ENCODE measurements at regions not wholly inside any gene's neighbourhood (a gene's known extent, or its start where the extent isn't known, plus 50 kb on each side); places are given as distances from the start of the nearest gene placed in this dataset.
A peak's percentile ranks its signal among the peaks of the same experiment; 100 is the strongest.

- TF ChIP-seq GATA2 (IDR thresholded peaks at IDR 0.05; ENCODE audit: low read depth, low read length), result no peak
- no peak for TF ChIP-seq GATA3 (IDR thresholded peaks at IDR 0.05; ENCODE audit: low read depth, low read length)
These were observed 984.5 kb downstream of the HACE1 start for GRCh38 chr6:103875221-103875620.

- TF ChIP-seq GATA3 (IDR thresholded peaks at IDR 0.05; ENCODE audit: low read depth, low read length) (no peak), GATA2 (IDR thresholded peaks at IDR 0.05; ENCODE audit: low read depth, low read length) (no peak)
These were observed 985.1 kb downstream of the HACE1 start for GRCh38 chr6:103874575-103874974.

- TF ChIP-seq GATA2 (IDR thresholded peaks at IDR 0.05; ENCODE audit: low read depth, low read length) (no peak), GATA3 (IDR thresholded peaks at IDR 0.05; ENCODE audit: low read depth, low read length) (no peak)
These were observed 987.0 kb downstream of the HACE1 start for GRCh38 chr6:103872678-103873077.

GRCh38 chr6:103872233-103872632, 987.5 kb downstream of the HACE1 start:
- TF ChIP-seq GATA2 (IDR thresholded peaks at IDR 0.05; ENCODE audit: low read depth, low read length), result no peak
- no peak for TF ChIP-seq GATA3 (IDR thresholded peaks at IDR 0.05; ENCODE audit: low read depth, low read length)

- TF ChIP-seq GATA2 (IDR thresholded peaks at IDR 0.05; ENCODE audit: low read depth, low read length), result no peak
- no peak for TF ChIP-seq GATA3 (IDR thresholded peaks at IDR 0.05; ENCODE audit: low read depth, low read length)
These were observed 988.7 kb downstream of the HACE1 start for GRCh38 chr6:103870970-103871369.

GRCh38 chr6:103862297-103862696, 997.4 kb downstream of the HACE1 start:
- TF ChIP-seq GATA2 (IDR thresholded peaks at IDR 0.05; ENCODE audit: low read depth, low read length), result no peak
- TF ChIP-seq GATA3 (IDR thresholded peaks at IDR 0.05; ENCODE audit: low read depth, low read length), result no peak

- TF ChIP-seq GATA2 (IDR thresholded peaks at IDR 0.05; ENCODE audit: low read depth, low read length) (no peak), GATA3 (IDR thresholded peaks at IDR 0.05; ENCODE audit: low read depth, low read length) (no peak)
These were observed 1001.7 kb downstream of the HACE1 start for GRCh38 chr6:103858003-103858402.

- TF ChIP-seq GATA3 (IDR thresholded peaks at IDR 0.05; ENCODE audit: low read depth, low read length), result no peak
- TF ChIP-seq GATA2 (IDR thresholded peaks at IDR 0.05; ENCODE audit: low read depth, low read length), result no peak
These were observed 1004.0 kb downstream of the HACE1 start for GRCh38 chr6:103855750-103856149.

- TF ChIP-seq GATA2 (IDR thresholded peaks at IDR 0.05; ENCODE audit: low read depth, low read length), result no peak
- TF ChIP-seq GATA3 (IDR thresholded peaks at IDR 0.05; ENCODE audit: low read depth, low read length), result no peak
These were observed 1005.7 kb downstream of the HACE1 start for GRCh38 chr6:103854059-103854458.

- TF ChIP-seq GATA2 (IDR thresholded peaks at IDR 0.05; ENCODE audit: low read depth, low read length), result no peak
- no peak for TF ChIP-seq GATA3 (IDR thresholded peaks at IDR 0.05; ENCODE audit: low read depth, low read length)
These were observed 1021.3 kb downstream of the HACE1 start for GRCh38 chr6:103838457-103838856.

- peak; percentile 96 for TF ChIP-seq GATA3 (IDR thresholded peaks at IDR 0.05; ENCODE audit: low read depth, low read length)
- peak; percentile 82 for TF ChIP-seq GATA2 (IDR thresholded peaks at IDR 0.05; ENCODE audit: low read depth, low read length)
These were observed 1033.5 kb downstream of the HACE1 start for GRCh38 chr6:103826209-103826608.

GRCh38 chr6:103820148-103820547, 1039.6 kb downstream of the HACE1 start:
- TF ChIP-seq GATA3 (IDR thresholded peaks at IDR 0.05; ENCODE audit: low read depth, low read length) (no peak), GATA2 (IDR thresholded peaks at IDR 0.05; ENCODE audit: low read depth, low read length) (no peak)

- TF ChIP-seq GATA2 (IDR thresholded peaks at IDR 0.05; ENCODE audit: low read depth, low read length), result no peak
- no peak for TF ChIP-seq GATA3 (IDR thresholded peaks at IDR 0.05; ENCODE audit: low read depth, low read length)
These were observed 1040.2 kb downstream of the HACE1 start for GRCh38 chr6:103819509-103819908.

- TF ChIP-seq GATA2 (IDR thresholded peaks at IDR 0.05; ENCODE audit: low read depth, low read length) (no peak), GATA3 (IDR thresholded peaks at IDR 0.05; ENCODE audit: low read depth, low read length) (no peak)
These were observed 1046.7 kb downstream of the HACE1 start for GRCh38 chr6:103812970-103813369.

- no peak for TF ChIP-seq GATA3 (IDR thresholded peaks at IDR 0.05; ENCODE audit: low read depth, low read length)
- no peak for TF ChIP-seq GATA2 (IDR thresholded peaks at IDR 0.05; ENCODE audit: low read depth, low read length)
These were observed 1059.6 kb downstream of the HACE1 start for GRCh38 chr6:103799971-103800670.

GRCh38 chr6:103798166-103798565, 1061.6 kb downstream of the HACE1 start:
- TF ChIP-seq GATA3 (IDR thresholded peaks at IDR 0.05; ENCODE audit: low read depth, low read length) (no peak), GATA2 (IDR thresholded peaks at IDR 0.05; ENCODE audit: low read depth, low read length) (no peak; the same call in 1 of the 2 replicates)

Measured in SH-SY5Y (cell line).